GM12873 (cell line): ENCODE measurements at regions not wholly inside any gene's neighbourhood (a gene's known extent, or its start where the extent isn't known, plus 50 kb on each side); places are given as distances from the start of the nearest gene placed in this dataset.

Experiments
- TF ChIP-seq, protein P1 (sequence below): IDR thresholded peaks from 2 replicates; pipeline ENCODE4 v1.5.1; 2012; ENCODE audit warnings: low read depth, mild to moderate bottlenecking, moderate library complexity, low read length, control low read depth; ENCODE audit not compliant: insufficient read depth; ENCODE audit errors: missing control alignments

DNA sequence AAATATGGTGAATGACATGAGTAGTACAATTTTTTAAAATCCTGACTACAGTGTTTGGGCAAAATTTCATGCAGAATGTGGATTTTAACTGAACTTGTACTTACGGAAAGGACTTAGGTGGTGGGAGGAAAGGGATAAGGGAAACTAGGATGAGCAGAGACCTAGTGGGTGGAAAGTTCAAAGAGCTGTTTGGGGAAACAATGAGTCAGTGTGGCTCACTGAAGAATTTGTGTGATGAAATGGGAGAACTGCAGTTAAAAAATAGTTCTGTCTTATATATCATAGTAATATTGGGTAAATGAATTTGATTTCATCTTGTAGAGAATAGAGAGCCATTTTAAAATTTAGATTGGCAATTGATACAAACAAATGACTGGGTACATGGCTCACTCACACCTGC lies 220.1 kb upstream of the CTAGE1 start:
- TF ChIP-seq, protein P1, sequence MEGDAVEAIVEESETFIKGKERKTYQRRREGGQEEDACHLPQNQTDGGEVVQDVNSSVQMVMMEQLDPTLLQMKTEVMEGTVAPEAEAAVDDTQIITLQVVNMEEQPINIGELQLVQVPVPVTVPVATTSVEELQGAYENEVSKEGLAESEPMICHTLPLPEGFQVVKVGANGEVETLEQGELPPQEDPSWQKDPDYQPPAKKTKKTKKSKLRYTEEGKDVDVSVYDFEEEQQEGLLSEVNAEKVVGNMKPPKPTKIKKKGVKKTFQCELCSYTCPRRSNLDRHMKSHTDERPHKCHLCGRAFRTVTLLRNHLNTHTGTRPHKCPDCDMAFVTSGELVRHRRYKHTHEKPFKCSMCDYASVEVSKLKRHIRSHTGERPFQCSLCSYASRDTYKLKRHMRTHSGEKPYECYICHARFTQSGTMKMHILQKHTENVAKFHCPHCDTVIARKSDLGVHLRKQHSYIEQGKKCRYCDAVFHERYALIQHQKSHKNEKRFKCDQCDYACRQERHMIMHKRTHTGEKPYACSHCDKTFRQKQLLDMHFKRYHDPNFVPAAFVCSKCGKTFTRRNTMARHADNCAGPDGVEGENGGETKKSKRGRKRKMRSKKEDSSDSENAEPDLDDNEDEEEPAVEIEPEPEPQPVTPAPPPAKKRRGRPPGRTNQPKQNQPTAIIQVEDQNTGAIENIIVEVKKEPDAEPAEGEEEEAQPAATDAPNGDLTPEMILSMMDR: no peak

DNA sequence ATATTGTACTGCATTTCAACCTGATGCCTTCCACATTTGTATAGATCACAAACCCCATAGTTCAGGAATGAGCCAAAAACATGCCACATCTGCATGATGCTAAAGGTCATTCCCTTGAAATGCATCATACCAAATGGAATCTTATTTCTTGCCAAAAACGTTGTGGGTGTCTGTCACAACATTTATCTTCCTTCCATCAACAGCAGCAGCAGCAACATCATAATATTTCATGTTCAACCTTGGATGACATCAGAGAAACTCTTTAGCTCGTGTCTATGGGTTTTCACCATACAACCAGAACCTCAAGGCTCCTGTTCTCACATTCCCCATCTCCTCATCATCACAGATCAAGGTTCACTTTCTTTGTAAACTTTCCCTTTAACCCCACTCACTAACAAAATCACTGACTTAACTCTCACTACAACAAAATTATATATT lies 221.3 kb upstream of the CTAGE1 start:
- TF ChIP-seq, protein P1: no peak

DNA sequence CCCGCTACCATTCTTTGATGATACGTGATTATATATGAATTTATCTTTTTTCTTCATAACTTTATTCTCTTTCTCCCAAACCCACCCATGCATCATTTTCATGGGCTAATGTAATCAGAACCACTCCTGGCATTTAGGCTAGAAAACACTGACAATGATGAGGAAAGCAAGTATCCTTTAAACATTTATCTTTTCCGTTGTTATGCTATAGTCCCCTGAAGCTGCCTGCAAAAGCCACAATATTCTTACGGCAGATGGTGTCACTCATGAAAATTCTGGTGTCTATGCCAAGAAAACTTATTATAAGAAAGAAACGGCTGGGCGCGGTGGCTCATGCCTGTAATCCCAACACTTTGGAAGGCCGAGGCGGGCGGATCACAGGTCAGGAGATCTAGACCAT lies 221.8 kb upstream of the CTAGE1 start:
- TF ChIP-seq, protein P1: no peak

DNA sequence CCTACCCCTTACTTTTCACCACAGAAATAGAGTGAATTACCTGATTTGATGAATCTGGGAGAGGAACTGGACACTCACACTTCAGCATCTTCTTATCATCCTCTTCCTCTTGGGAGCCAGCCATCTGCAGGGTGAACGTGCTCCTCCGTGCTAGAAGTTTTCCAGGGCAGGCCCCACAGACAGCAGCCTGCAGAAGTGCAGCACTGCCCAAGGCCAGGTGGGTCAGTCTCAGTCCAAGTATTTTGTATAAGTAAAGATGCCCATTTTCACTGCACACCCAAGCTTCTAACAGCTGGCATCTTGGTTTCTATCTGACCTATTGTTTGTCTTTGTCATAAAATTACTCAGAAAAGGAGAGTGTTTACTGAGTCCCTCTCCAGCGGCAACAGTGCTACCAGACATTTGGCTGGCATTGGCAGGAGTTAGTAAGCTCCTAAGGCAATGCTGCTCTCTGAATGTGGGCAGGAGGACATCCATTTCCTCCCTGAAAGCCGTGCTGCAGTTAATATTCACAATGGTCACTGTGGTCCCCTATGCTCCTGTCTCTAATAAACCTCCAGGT lies 222.6 kb upstream of the CTAGE1 start:
- TF ChIP-seq, protein P1: no peak

DNA sequence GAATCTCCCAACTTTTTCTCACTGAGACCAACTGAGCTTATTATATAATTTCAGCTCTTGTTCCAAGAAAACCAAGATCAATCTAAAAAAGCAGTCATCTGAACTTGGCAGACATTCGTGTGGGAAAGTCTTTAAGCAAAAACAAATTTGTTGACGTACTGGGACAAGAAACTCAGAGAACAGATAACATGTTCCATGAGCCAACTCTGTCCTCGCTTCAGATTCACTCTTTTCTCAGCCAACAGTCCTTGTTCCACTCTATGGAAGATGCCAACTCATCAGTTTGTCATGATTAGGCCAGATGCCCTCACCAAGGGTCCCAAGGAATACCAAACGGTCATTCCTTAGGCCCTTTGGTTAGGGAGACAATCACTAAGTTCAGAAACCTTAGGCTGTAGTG lies 224.2 kb upstream of the CTAGE1 start:
- TF ChIP-seq, protein P1: no peak

DNA sequence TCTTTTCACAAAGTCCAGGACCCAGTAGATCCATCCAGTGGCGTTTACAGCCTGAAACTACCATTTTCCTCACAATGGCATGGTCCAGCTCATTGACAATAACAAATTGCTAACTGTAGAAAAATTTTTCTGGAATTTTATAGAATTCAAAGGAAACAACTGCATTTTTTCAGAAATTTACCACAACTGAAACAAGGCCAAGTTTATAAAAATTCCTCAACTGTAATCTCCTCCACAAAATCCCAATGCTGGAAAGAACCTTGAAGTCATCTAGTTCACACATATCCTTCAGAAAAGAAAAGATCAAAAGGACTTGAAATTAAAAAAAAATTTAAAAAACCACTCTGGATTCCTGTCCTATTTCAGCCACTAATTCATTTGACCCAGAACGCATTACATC lies 226.0 kb upstream of the CTAGE1 start:
- TF ChIP-seq, protein P1: no peak

DNA sequence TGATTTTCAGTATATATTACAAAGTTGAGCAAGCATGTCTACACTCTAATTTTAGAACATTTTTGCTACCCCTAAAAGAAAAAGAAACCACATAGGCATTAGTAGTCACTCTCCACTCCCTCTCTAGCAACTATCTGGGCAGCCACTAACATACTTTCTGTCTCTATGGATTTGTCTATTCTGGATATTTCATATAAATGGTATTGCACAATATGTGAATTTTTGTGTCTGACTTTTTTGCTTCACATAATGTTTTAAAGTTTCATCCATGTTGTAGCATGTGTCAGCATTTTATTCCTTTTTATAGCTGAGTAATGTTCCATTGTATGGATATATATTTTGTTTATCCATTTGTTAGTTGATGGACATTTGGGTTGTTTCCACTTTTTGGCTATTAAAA lies 232.5 kb upstream of the CTAGE1 start:
- TF ChIP-seq, protein P1: no peak
